DND-41 (cell line): ENCODE measurements at regions not wholly inside any gene's neighbourhood (a gene's known extent, or its start where the extent isn't known, plus 50 kb on each side); places are given as distances from the start of the nearest gene placed in this dataset.

Experiments
- ATAC-seq: fragments of 200-7000 bp; cut with Tn5 transposase; 3 replicates; pipeline ENCODE4 v1.9.1; 2021; ENCODE audit warnings: low read depth; ENCODE audit not compliant: insufficient read depth
- DNase-seq: peaks from one replicate; pipeline ENCODE4 v3.0.0-alpha.2; 2020
- H2AFZ ChIP-seq: 2 replicates; pipeline ENCODE4 v1.6.0; 2012; ENCODE audit warnings: low read depth, low read length
- H3K27ac ChIP-seq: 2 replicates; pipeline ENCODE4 v1.5.1; 2012; ENCODE audit warnings: low read length, inconsistent platforms
- H3K27me3 ChIP-seq: fragments of 200-600 bp; sonication (generic); 2 replicates; pipeline ENCODE4 v1.6.0; 2012; ENCODE audit warnings: low read length, mild to moderate bottlenecking, inconsistent platforms; ENCODE audit not compliant: insufficient read depth, poor library complexity
- H3K36me3 ChIP-seq: 2 replicates; pipeline ENCODE4 v1.5.1; 2012; ENCODE audit warnings: low read length, inconsistent platforms; ENCODE audit not compliant: insufficient read depth
- H3K4me1 ChIP-seq: 2 replicates; pipeline ENCODE4 v1.5.1; 2012; ENCODE audit warnings: mild to moderate bottlenecking, low read length; ENCODE audit not compliant: insufficient read depth
- H3K4me2 ChIP-seq: 2 replicates; pipeline ENCODE4 v1.6.0; 2012; ENCODE audit warnings: mild to moderate bottlenecking, moderate library complexity, low read length, inconsistent platforms; ENCODE audit not compliant: insufficient read depth
- H3K4me3 ChIP-seq, 2 experiments: fragments of 200-600 bp in 1 of 2; shearing (Covaris generic) in 1 of 2; 2 replicates each; pipeline ENCODE4 v1.5.1; 2012 to 2016; ENCODE audit warnings: inconsistent platforms in 2 of 2, low read length in 2 of 2, mild to moderate bottlenecking in 2 of 2, low read depth in 1 of 2, moderate library complexity in 1 of 2
- H3K79me2 ChIP-seq: 2 replicates; pipeline ENCODE4 v1.6.0; 2012; ENCODE audit warnings: low read length, inconsistent platforms; ENCODE audit not compliant: insufficient read depth
- H3K9ac ChIP-seq: 2 replicates; pipeline ENCODE4 v1.6.0; 2012; ENCODE audit warnings: low read depth, mild to moderate bottlenecking, inconsistent platforms, low read length, moderate library complexity
- H3K9me3 ChIP-seq: 2 replicates; pipeline ENCODE4 v1.5.1; 2012; ENCODE audit warnings: low read length, moderate library complexity, mild to moderate bottlenecking, inconsistent platforms; ENCODE audit not compliant: insufficient read depth, severe bottlenecking
- H4K20me1 ChIP-seq: 2 replicates; pipeline ENCODE4 v1.6.0; 2012; ENCODE audit warnings: low read length; ENCODE audit not compliant: insufficient read depth
- CTCF ChIP-seq: IDR thresholded peaks from 2 replicates; pipeline ENCODE4 v1.5.1; 2012; ENCODE audit warnings: borderline replicate concordance, low read length, moderate library complexity, mild to moderate bottlenecking; ENCODE audit not compliant: poor library complexity, severe bottlenecking; ENCODE audit errors: extremely low read depth
- EZH2 ChIP-seq: IDR thresholded peaks from 3 replicates; pipeline ENCODE4 v1.6.1; 2012; ENCODE audit warnings: borderline replicate concordance, low read depth, mild to moderate bottlenecking, moderate library complexity, low read length, inconsistent platforms; ENCODE audit not compliant: severe bottlenecking

GRCh38 chr2:195299600-195299999 lies 357.4 kb upstream of the SLC39A10 start:
- Histone ChIP-seq H2AFZ (no peak overlapping the region), H3K27me3 (no peaks in the 10 kb centered on the region), H4K20me1 (no peaks in the 10 kb centered on the region), H3K36me3 (no peaks in the 10 kb centered on the region), H3K9ac (no peak overlapping the region), H3K9me3 (no peaks in the 10 kb centered on the region), H3K4me1 (no peaks in the 10 kb centered on the region), H3K4me2 (no peak overlapping the region), H3K79me2 (no peaks in the 10 kb centered on the region), H3K4me3 (no peak overlapping the region), H3K27ac (no peak overlapping the region)
- TF ChIP-seq EZH2: no peak
- no peak for TF ChIP-seq CTCF
- DNase-seq (no peak), ATAC-seq (no peak)

- ATAC-seq: no peak
- no peak overlapping the region for H2AFZ ChIP-seq
- H3K79me2 ChIP-seq: no peaks in the 10 kb centered on the region
- no peaks in the 10 kb centered on the region for H3K9me3 ChIP-seq
- no peaks in the 10 kb centered on the region for H3K36me3 ChIP-seq
- H4K20me1 ChIP-seq: no peaks in the 10 kb centered on the region
- H3K9ac ChIP-seq: no peak overlapping the region
- H3K4me3 ChIP-seq: no peak overlapping the region
- no peaks in the 10 kb centered on the region for H3K4me1 ChIP-seq
- H3K27ac ChIP-seq: no peak overlapping the region
- no peaks in the 10 kb centered on the region for H3K27me3 ChIP-seq
- DNase-seq: no peak
- TF ChIP-seq EZH2 (no peak), CTCF (no peak)
- no peak overlapping the region for H3K4me2 ChIP-seq
Measured at GRCh38 chr2:195296490-195296889, 360.5 kb upstream of the SLC39A10 start.

GRCh38 chr2:195289081-195289480 lies 367.9 kb upstream of the SLC39A10 start:
- TF ChIP-seq CTCF (no peak), EZH2 (no peak)
- no peak overlapping the region for H3K27ac ChIP-seq
- no peaks in the 10 kb centered on the region for H3K9me3 ChIP-seq
- H3K4me1 ChIP-seq: no peaks in the 10 kb centered on the region
- DNase-seq: no peak
- no peaks in the 10 kb centered on the region for H3K36me3 ChIP-seq
- no peak overlapping the region for H3K4me3 ChIP-seq
- no peak overlapping the region for H3K9ac ChIP-seq
- H4K20me1 ChIP-seq: no peaks in the 10 kb centered on the region
- no peak overlapping the region for H2AFZ ChIP-seq
- H3K79me2 ChIP-seq: no peaks in the 10 kb centered on the region
- no peak overlapping the region for H3K4me2 ChIP-seq
- ATAC-seq: no peak
- H3K27me3 ChIP-seq: no peaks in the 10 kb centered on the region
